Natural killer cell treated with Interleukin-12 subunit alpha and Interleukin-12 subunit beta and Interleukin-15 and Interleukin-18, amount 100 ng/mL, for 72 hours (primary cell): ENCODE measurements at regions not wholly inside any gene's neighbourhood (a gene's known extent, or its start where the extent isn't known, plus 50 kb on each side); places are given as distances from the start of the nearest gene placed in this dataset.
"Not testable (repeated sequence)": the region's sequence is repeated elsewhere in the genome, so short reads cannot be mapped to it uniquely, and the experiment has no call there.

ENCODE experiments used
- ATAC-seq, 2 donors: fragments of 150-1000 bp; cut with Tn5 transposase in 1 of 2; sonication (Bioruptor Pico), chemical (Tn5 transposase) in 1 of 2; 2 replicates each; pipeline ENCODE4 v1.10.0; 2021
- DNase-seq: peaks from one replicate; pipeline ENCODE4 v3.0.0; 2022; ENCODE audit warnings: low spot score
- H3K27ac Mint-ChIP-seq, 2 donors: 1 replicate in 1 of 2; 2 replicates in 1 of 2; pipeline ENCODE4 v1.8.0; 2022; ENCODE audit warnings: mixed read lengths in 2 of 2, mild to moderate bottlenecking in 1 of 2, moderate library complexity in 1 of 2
- H3K27me3 Mint-ChIP-seq, 2 donors: 1 replicate in 1 of 2; 2 replicates in 1 of 2; pipeline ENCODE4 v1.8.0; 2022; ENCODE audit warnings: mixed read lengths in 2 of 2
- H3K36me3 Mint-ChIP-seq: one replicate; pipeline ENCODE4 v1.8.0; 2022; ENCODE audit warnings: mixed read lengths
- H3K4me1 Mint-ChIP-seq, 2 donors: 1 replicate in 1 of 2; 2 replicates in 1 of 2; pipeline ENCODE4 v1.8.0; 2022; ENCODE audit warnings: low read depth in 2 of 2, mixed read lengths in 2 of 2, mild to moderate bottlenecking in 1 of 2
- H3K4me3 Mint-ChIP-seq: one replicate; pipeline ENCODE4 v1.8.0; 2022; ENCODE audit warnings: mixed read lengths
- H3K9me3 Mint-ChIP-seq: 2 replicates; pipeline ENCODE4 v1.8.0; 2022; ENCODE audit warnings: mixed read lengths

DNA sequence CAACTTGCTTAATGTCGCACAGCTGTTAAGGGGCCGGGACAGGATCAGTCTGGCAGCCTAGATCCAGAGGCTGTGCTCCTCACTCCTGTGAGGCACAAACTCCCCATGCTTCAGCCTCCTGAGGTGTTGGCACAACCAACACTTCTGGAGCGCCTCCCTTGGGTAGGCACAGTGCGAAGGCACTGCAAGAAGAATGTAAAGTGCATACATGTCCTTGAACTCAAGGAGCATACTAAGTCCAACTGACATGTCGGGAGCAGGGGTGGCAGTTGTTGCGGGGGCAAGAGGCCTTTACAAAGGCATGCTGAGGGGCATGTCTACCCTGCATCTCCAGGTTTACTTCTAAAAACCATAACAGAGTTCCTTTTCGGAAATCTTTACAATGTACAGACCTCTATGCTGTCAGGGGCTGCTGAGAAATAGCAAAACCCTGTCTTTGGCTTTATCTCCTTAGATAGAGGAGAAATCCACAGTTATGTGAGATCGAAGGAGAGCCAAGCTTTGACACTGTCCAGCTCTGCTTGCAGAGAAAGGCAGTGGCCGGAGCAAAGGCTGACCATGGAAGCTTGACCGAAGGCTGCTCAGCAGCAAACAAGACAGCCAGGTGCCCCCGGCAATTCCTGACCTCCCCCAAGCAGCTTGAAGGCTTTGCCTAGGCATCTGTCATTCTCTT is 93.9 kb downstream of the CDC7 start:
- no peak for DNase-seq
- H3K9me3 Mint-ChIP-seq = peaks cover 3% of the 10 kb centered on the region

GRCh38 chr1:91596474-91596873 is 95.8 kb downstream of the CDC7 start:
- Mint-ChIP-seq H3K4me1 (peaks cover 32 to 39% of the 10 kb centered on the region in 2 donors), H3K27me3 (no peaks in the 10 kb centered on the region), H3K27ac (peak overlapping the region; percentile 15 to 29), H3K4me3 (no peak overlapping the region), H3K9me3 (peaks cover 3% of the 10 kb centered on the region), H3K36me3 (no peaks in the 10 kb centered on the region)
- DNase-seq (no peak), ATAC-seq (no peak)

More for the DNA sequence above, 93.9 kb downstream of the CDC7 start:
- Mint-ChIP-seq H3K27me3 (no peaks in the 10 kb centered on the region), H3K27ac (no peak overlapping the region), H3K4me1 (peaks cover 38 to 40% of the 10 kb centered on the region in 2 donors), H3K36me3 (no peaks in the 10 kb centered on the region), H3K4me3 (no peak overlapping the region)
- no peak for ATAC-seq

GRCh38 chr1:91597215-91597614 is 96.6 kb downstream of the CDC7 start:
- peaks cover 32 to 35% of the 10 kb centered on the region in 2 donors for H3K4me1 Mint-ChIP-seq
- H3K4me3 Mint-ChIP-seq = no peak overlapping the region
- no peaks in the 10 kb centered on the region for H3K36me3 Mint-ChIP-seq
- ATAC-seq = no peak
- H3K27me3 Mint-ChIP-seq = no peaks in the 10 kb centered on the region
- H3K9me3 Mint-ChIP-seq = peaks cover 3% of the 10 kb centered on the region
- no peak for DNase-seq
- peak overlapping the region in 1 of 2 donors; percentile 15 for H3K27ac Mint-ChIP-seq

GRCh38 chr1:91600431-91601337 is 100.0 kb downstream of the CDC7 start:
- ATAC-seq = no peak
- Mint-ChIP-seq H3K36me3 (no peaks in the 10 kb centered on the region), H3K9me3 (peaks cover 3% of the 10 kb centered on the region), H3K27me3 (no peaks in the 10 kb centered on the region), H3K4me1 (peaks cover 21 to 25% of the 10 kb centered on the region in 2 donors), H3K4me3 (no peak overlapping the region), H3K27ac (peak overlapping the region in 1 of 2 donors; percentile 70)
- no peak for DNase-seq

- Mint-ChIP-seq H3K4me1 (peaks cover 10 to 18% of the 10 kb centered on the region in 2 donors), H3K27me3 (no peaks in the 10 kb centered on the region), H3K4me3 (no peak overlapping the region), H3K27ac (peak overlapping the region in 1 of 2 donors; percentile 8), H3K36me3 (no peaks in the 10 kb centered on the region), H3K9me3 (peaks cover 3% of the 10 kb centered on the region)
- ATAC-seq = no peak
- DNase-seq = no peak
These were observed 101.1 kb downstream of the CDC7 start for GRCh38 chr1:91601554-91602376.

GRCh38 chr1:91603409-91603808 is 102.8 kb downstream of the CDC7 start:
- DNase-seq = no peak
- peaks cover 6 to 10% of the 10 kb centered on the region in 2 donors for H3K4me1 Mint-ChIP-seq
- H3K27ac Mint-ChIP-seq = no peak overlapping the region
- no peak for ATAC-seq
- H3K4me3 Mint-ChIP-seq = no peak overlapping the region
- no peaks in the 10 kb centered on the region for H3K27me3 Mint-ChIP-seq
- no peaks in the 10 kb centered on the region for H3K9me3 Mint-ChIP-seq
- H3K36me3 Mint-ChIP-seq = no peaks in the 10 kb centered on the region

DNA sequence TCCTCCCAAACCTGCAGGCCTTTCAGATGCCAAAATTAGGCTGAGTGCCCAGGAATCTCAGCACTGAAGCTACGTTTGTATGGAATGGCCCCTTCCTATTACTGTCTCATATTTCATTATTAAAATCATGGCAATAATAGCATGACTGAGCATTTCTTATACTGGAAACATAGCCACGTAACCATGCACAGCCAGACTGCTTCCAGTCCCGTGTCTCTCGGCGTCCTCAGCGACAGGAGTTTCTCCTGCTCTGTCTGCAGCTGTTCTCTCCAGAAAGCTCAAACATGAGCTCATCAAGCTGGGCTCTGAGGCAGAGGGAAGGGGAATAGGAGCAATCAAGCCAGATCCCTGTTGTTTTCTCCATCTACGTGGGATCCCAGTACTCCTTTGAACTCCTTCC is 104.0 kb downstream of the CDC7 start:
- DNase-seq = no peak
- H3K27me3 Mint-ChIP-seq = no peaks in the 10 kb centered on the region
- H3K4me3 Mint-ChIP-seq = no peak overlapping the region
- peaks cover 6 to 10% of the 10 kb centered on the region in 2 donors for H3K4me1 Mint-ChIP-seq
- no peaks in the 10 kb centered on the region for H3K9me3 Mint-ChIP-seq
- ATAC-seq = no peak
- no peaks in the 10 kb centered on the region for H3K36me3 Mint-ChIP-seq
- H3K27ac Mint-ChIP-seq = peak overlapping the region in 1 of 2 donors; percentile 10

GRCh38 chr1:91605566-91605965 is 104.9 kb downstream of the CDC7 start:
- Mint-ChIP-seq H3K27me3 (no peaks in the 10 kb centered on the region), H3K9me3 (no peaks in the 10 kb centered on the region), H3K36me3 (no peaks in the 10 kb centered on the region), H3K4me3 (no peak overlapping the region), H3K4me1 (peaks cover 6 to 11% of the 10 kb centered on the region in 2 donors), H3K27ac (no peak overlapping the region)
- DNase-seq = no peak
- no peak for ATAC-seq

GRCh38 chr1:91606546-91607078 is 106.0 kb downstream of the CDC7 start:
- no peak for ATAC-seq

DNA sequence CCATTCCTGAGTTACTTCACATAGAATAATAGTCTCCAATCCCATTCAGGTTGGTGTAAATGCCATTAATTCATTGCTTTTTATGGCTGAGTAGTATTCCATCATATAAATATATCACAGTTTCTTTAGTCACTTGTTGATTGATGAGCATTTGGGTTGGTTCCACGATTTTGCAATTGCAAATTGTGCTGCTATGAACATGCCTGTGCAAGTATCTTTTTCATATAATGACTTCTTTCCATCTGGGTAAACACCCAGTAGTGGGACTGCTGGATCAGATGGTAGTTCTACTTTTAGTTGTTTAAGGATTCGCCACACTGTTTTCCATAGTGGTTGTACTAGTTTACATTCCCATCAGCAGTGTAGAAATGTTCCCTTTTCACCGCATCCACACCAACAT is 107.0 kb downstream of the CDC7 start:
- DNase-seq, H3K4me1 Mint-ChIP-seq, H3K36me3 Mint-ChIP-seq, ATAC-seq, H3K27me3 Mint-ChIP-seq, H3K27ac Mint-ChIP-seq, H3K4me3 Mint-ChIP-seq, H3K9me3 Mint-ChIP-seq: not testable (repeated sequence)

More at GRCh38 chr1:91606546-91607078, 106.0 kb downstream of the CDC7 start:
- H3K4me3 Mint-ChIP-seq = no peak overlapping the region
- no peaks in the 10 kb centered on the region for H3K27me3 Mint-ChIP-seq
- no peak for DNase-seq
- no peaks in the 10 kb centered on the region for H3K9me3 Mint-ChIP-seq
- H3K4me1 Mint-ChIP-seq = peaks cover 6% of the 10 kb centered on the region in 2 donors
- H3K36me3 Mint-ChIP-seq = no peaks in the 10 kb centered on the region
- H3K27ac Mint-ChIP-seq = no peak overlapping the region

- Mint-ChIP-seq H3K27me3 (no peaks in the 10 kb centered on the region), H3K9me3 (no peaks in the 10 kb centered on the region), H3K4me1 (peaks cover 0 to 6% of the 10 kb centered on the region in 2 donors), H3K4me3 (no peak overlapping the region), H3K36me3 (no peaks in the 10 kb centered on the region), H3K27ac (no peak overlapping the region)
- no peak for DNase-seq
- no peak for ATAC-seq
These were observed 108.2 kb downstream of the CDC7 start for GRCh38 chr1:91608876-91609275.

DNA sequence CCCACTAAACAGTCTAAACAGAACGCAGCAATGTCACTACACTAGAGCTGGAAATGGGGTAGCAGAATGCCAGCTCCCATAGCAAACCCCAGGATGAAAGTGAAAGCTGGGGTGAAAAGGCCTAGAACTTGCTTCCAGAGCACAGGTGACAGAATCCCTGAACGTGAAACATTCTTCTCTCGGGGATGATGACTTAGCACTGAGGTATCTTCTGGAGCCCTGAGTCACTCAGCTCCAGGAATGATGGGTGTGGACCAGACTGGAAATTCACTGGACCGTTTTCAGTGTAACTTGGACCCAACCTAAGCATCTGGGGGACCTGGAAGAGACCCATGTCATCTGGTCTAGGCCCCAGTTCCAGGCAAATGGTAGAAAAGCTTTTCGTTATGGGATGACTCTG is 108.9 kb downstream of the CDC7 start:
- H3K4me1 Mint-ChIP-seq = peaks cover 5 to 10% of the 10 kb centered on the region in 2 donors
- H3K4me3 Mint-ChIP-seq = no peak overlapping the region
- H3K27ac Mint-ChIP-seq = peak overlapping the region in 1 of 2 donors; percentile 48
- H3K36me3 Mint-ChIP-seq = no peaks in the 10 kb centered on the region
- ATAC-seq = no peak
- no peak for DNase-seq
- no peaks in the 10 kb centered on the region for H3K27me3 Mint-ChIP-seq
- no peaks in the 10 kb centered on the region for H3K9me3 Mint-ChIP-seq

- Mint-ChIP-seq H3K9me3 (no peaks in the 10 kb centered on the region), H3K4me1 (peaks cover 5 to 10% of the 10 kb centered on the region in 2 donors), H3K27ac (peak overlapping the region in 1 of 2 donors; percentile 32), H3K4me3 (no peak overlapping the region), H3K36me3 (no peaks in the 10 kb centered on the region), H3K27me3 (no peaks in the 10 kb centered on the region)
- ATAC-seq (no peak), DNase-seq (no peak)
These were observed 109.5 kb downstream of the CDC7 start for GRCh38 chr1:91610102-91610501.
